ENCODE measurements at regions not wholly inside any gene's neighbourhood (a gene's known extent, or its start where the extent isn't known, plus 50 kb on each side); places are given as distances from the start of the nearest gene placed in this dataset.
A peak's percentile ranks its signal among the peaks of the same experiment; 100 is the strongest.
"Not testable (repeated sequence)": the region's sequence is repeated elsewhere in the genome, so short reads cannot be mapped to it uniquely, and the experiment has no call there.

DNA sequence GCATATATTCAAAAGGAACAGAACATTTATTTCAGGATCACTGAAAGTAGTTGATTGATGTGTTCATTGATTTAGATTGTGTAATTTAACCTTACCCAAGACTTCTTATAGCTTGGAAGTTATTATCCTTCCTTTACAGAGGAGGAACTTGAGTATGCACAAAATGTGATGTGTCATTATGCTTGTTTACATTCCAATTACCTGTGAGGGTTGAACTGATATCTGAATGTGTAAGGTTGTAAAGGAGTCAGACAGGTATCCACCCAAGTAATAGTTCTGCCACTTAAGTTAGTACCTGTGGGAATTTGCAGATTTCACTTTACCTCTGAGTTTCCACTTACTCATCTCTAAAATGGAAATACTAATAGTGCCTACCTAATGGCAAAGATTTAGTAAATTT is 668.2 kb downstream of the DOK5 start:
- H3K4me1 ChIP-seq: peaks cover 0 to 9% (median 0%) of the 10 kb centered on the region in 10 experiments; a peak in 5 of 20 replicates
- H3K9me3 ChIP-seq (replicated peaks in 1 of 11): no peaks in the 10 kb centered on the region
- no peak for TF ChIP-seq Cebpa-rat (IDR thresholded peaks at IDR 0.05)
- no peak overlapping the region for H3K4me3 ChIP-seq
- no peak overlapping the region for H3K9ac ChIP-seq
- H4K20me1 ChIP-seq: no peaks in the 10 kb centered on the region
- no peaks in the 10 kb centered on the region for H3K27me3 ChIP-seq
- H3K36me3 ChIP-seq: no peaks in the 10 kb centered on the region
- no peak overlapping the region for H3K27ac ChIP-seq
- no peak overlapping the region for H3K4me2 ChIP-seq

DNA sequence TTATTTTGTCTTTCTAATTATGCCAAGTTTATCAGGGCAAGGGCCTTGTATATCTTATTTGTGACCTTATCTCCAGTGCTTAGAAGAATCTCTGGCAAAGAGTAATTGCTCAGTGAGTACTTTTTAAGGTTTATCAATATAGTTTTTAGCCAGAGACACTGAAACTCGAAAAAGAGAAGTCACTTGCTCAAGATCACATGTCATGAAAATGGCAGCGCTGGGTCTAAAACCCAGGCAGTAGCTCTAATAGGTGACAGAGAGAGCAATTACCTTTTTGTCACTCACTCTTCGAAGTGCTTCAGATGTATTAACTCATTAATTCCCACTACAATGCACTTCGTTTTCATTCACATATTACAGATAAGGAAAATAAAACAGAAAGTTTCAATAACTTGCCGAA is 667.5 kb downstream of the DOK5 start:
- Histone ChIP-seq H3K4me2 (no peak overlapping the region), H3K4me3 (no peak overlapping the region), H3K4me1 (peaks cover 0 to 9% (median 0%) of the 10 kb centered on the region in 10 experiments; a peak in 5 of 20 replicates), H3K36me3 (no peaks in the 10 kb centered on the region), H4K20me1 (no peaks in the 10 kb centered on the region), H3K27me3 (no peaks in the 10 kb centered on the region), H3K9ac (no peak overlapping the region), H3K9me3 (replicated peaks in 1 of 11) (no peaks in the 10 kb centered on the region), H3K27ac (no peak overlapping the region)
- TF ChIP-seq Cebpa-rat (IDR thresholded peaks at IDR 0.05): no peak

DNA sequence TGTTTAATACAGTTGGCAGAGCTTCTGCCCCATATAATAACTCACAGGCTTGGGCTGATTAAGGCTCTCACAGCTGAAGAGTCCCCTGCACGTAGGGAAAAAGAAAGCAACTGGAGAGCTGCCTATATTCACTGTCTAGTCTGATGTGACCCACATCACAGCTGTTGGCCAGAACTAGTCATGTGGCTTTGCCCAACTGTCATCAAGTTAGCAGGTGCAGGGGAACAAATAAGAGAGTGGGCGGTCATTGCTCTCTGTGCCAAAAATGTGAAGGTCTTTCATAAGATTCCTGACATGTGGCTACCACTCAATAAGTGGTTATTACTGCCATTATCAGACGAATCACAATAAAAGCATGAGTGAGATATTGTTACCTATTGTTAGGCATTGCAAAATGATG is 665.2 kb downstream of the DOK5 start:
- Histone ChIP-seq H3K4me3 (no peak overlapping the region), H3K9ac (no peak overlapping the region), H3K4me1 (peaks cover 0 to 9% (median 0%) of the 10 kb centered on the region in 10 experiments; a peak in 5 of 20 replicates), H3K36me3 (no peaks in the 10 kb centered on the region), H3K27me3 (no peaks in the 10 kb centered on the region), H3K27ac (0 out of 22 replicates have a peak overlapping the region, but pooled peaks of 1 of the 11 experiments have one; percentile 29), H4K20me1 (no peaks in the 10 kb centered on the region), H3K4me2 (peak overlapping the region in 5 of 11 experiments; percentile 4 to 37 (median 24); a peak in 6 of 22 replicates), H3K9me3 (replicated peaks in 1 of 11) (no peaks in the 10 kb centered on the region)
- TF ChIP-seq Cebpa-rat (IDR thresholded peaks at IDR 0.05): no peak

DNA sequence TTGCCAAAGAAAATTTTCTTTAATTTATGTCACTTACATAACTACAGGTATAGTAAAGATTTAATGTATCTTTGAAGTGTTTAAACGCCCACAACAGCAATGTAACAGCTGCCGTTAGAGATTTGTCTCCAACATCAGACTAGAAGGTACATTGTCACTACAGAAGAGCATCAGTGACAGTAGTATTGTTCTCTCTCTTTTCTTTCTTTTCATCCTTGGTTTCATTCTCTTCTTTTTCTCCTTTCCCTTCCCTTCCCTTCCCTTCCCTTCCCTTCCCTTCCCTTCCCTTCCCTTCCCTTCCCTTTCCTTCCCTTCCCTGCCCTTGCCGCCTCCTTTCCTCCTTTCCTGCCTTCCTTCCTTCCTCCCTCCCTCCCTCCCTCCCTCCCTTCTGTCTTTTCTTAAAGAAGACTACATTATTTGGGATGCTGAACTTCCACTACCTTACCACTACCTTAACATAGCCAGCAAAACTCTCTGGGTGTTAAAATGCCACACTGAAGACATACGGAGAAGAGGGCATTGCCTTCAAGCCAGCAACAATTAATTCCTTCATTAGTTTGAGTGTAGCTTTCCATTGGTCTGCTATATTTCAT is 663.9 kb downstream of the DOK5 start:
- H3K4me2 ChIP-seq: no peak overlapping the region
- H3K9ac ChIP-seq: no peak overlapping the region
- no peaks in the 10 kb centered on the region for H3K9me3 ChIP-seq (replicated peaks in 1 of 11)
- H3K36me3 ChIP-seq: no peaks in the 10 kb centered on the region
- TF ChIP-seq Cebpa-rat (IDR thresholded peaks at IDR 0.05): no peak
- H3K4me3 ChIP-seq: no peak overlapping the region
- peaks cover 0 to 9% (median 0%) of the 10 kb centered on the region in 10 experiments; a peak in 5 of 20 replicates for H3K4me1 ChIP-seq
- no peaks in the 10 kb centered on the region for H3K27me3 ChIP-seq
- no peaks in the 10 kb centered on the region for H4K20me1 ChIP-seq
- no peak overlapping the region for H3K27ac ChIP-seq

DNA sequence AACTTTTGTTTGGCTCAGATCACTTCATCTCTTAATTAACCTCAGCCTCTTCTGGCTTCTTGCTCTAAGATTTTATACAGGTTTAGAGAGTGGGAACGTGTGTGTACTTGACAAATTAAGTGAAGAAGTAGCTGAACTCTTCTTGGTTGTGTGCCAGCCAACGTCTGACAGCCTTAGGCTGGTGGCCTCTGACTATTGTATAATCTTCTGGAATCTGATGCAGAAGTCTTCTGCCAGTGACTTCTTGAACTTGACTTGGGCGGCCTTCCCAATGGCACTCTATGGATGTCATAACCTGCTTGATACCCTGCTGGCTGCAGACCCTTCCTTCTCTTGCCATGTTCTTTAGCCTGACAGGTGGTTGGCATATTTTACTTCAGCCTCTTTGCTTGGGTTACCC is 660.5 kb downstream of the DOK5 start:
- no peak overlapping the region for H3K4me3 ChIP-seq
- no peak for TF ChIP-seq Cebpa-rat (IDR thresholded peaks at IDR 0.05)
- H3K4me2 ChIP-seq: no peak overlapping the region
- no peak overlapping the region for H3K27ac ChIP-seq
- H3K9me3 ChIP-seq (replicated peaks in 1 of 11): no peaks in the 10 kb centered on the region
- peaks cover 0 to 8% (median 0%) of the 10 kb centered on the region in 10 experiments; a peak in 5 of 20 replicates for H3K4me1 ChIP-seq
- no peaks in the 10 kb centered on the region for H4K20me1 ChIP-seq
- H3K9ac ChIP-seq: no peak overlapping the region
- H3K27me3 ChIP-seq: no peaks in the 10 kb centered on the region
- no peaks in the 10 kb centered on the region for H3K36me3 ChIP-seq

DNA sequence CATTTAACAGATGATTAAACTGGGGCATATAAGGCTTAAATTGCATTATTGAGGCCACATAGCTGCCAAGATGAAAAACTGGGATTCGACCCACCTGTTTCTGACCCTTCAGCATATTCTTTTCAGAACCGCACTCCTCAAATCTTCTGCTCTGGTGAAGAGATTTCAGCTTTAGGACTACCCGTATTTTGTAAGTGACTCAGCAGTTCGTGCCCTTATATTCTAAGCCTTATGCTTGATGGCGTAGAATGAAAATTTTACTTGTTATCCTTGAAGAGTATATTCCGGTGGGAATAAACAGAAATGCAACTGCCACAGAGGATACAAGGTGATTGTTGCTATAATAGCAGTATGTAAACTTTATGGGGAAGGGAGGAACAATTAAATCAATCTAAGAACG is 657.1 kb downstream of the DOK5 start:
- no peak for TF ChIP-seq Cebpa-rat (IDR thresholded peaks at IDR 0.05)
- Histone ChIP-seq H3K4me1 (no peaks in the 10 kb centered on the region), H3K4me3 (no peak overlapping the region), H3K36me3 (no peaks in the 10 kb centered on the region), H3K9ac (no peak overlapping the region), H3K4me2 (no peak overlapping the region), H3K9me3 (replicated peaks in 1 of 11) (no peaks in the 10 kb centered on the region), H3K27ac (no peak overlapping the region), H4K20me1 (no peaks in the 10 kb centered on the region), H3K27me3 (no peaks in the 10 kb centered on the region)

DNA sequence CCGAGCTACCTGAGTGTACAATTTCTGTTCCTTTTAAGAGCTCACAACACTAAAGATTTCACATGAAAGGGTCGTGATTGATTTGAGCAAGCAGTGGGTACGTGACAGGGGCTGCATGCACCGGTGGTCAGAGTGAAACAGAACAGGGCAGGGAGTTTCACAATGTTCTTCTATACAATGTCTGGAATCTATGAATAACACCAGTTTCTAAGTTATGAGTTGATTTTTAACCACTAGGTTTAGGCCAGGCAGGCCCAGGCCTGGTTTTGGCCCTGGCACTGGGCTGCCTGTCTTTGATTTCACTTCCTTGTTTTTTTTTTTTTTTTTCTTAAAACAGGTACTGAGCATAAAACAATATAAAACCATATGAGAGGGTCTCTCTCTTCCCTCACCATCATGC is 642.2 kb downstream of the DOK5 start:
- not testable (repeated sequence) for H3K27me3 ChIP-seq; H3K4me3 ChIP-seq; H3K27ac ChIP-seq; H3K9ac ChIP-seq; H4K20me1 ChIP-seq; H3K36me3 ChIP-seq; H3K9me3 ChIP-seq (replicated peaks in 1 of 11); H3K4me2 ChIP-seq; H3K4me1 ChIP-seq

DNA sequence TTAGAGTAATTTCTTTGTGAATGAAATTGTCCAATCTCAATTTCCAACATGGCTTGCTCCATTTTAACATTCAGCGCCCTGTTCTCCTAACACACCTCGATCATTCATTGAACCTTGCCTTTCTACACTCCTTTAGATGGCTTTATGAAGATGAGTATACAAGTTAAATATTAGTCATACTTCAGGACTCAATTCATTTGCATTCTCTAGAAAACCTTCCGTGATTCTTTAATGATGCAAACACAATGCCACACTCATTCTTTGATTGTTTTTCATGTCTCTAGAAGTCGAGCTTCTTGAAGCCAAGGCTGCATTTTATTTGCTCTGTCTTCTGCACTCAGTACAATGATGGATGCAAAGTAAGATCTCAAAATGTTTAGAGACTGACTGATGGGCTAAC is 641.2 kb downstream of the DOK5 start:
- no peak overlapping the region for H3K9ac ChIP-seq
- H3K4me2 ChIP-seq: no peak overlapping the region
- no peak for TF ChIP-seq Cebpa-rat (IDR thresholded peaks at IDR 0.05)
- H3K9me3 ChIP-seq (replicated peaks in 1 of 11): no peaks in the 10 kb centered on the region; a peak in 2 of 22 replicates
- H3K36me3 ChIP-seq: no peaks in the 10 kb centered on the region
- H3K4me1 ChIP-seq: no peaks in the 10 kb centered on the region
- no peak overlapping the region for H3K27ac ChIP-seq
- H3K4me3 ChIP-seq: no peak overlapping the region
- H3K27me3 ChIP-seq: no peaks in the 10 kb centered on the region
- no peaks in the 10 kb centered on the region for H4K20me1 ChIP-seq

DNA sequence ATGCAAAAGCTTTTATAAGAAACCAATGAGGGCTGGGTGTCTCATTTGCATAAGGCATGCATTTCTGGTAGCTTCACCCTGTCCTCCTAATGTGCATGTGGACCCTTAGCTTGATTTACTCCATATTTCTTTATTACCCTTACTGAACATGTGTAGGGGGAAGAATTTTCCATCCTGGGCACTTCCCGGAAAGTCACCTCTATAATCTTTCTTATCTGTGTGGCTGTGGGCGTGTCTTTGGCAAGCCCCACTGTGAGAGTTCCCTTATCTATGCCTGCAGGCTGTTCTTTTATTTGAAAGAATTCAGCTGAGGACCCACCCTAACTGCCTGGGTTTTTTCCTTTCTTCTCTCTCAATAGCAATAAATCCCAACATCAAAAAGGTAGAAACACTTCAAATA is 627.8 kb downstream of the DOK5 start:
- Histone ChIP-seq H3K4me2 (no peak overlapping the region), H3K27ac (no peak overlapping the region), H3K9ac (no peak overlapping the region), H3K27me3 (no peaks in the 10 kb centered on the region), H3K4me1 (no peaks in the 10 kb centered on the region), H4K20me1 (no peaks in the 10 kb centered on the region), H3K4me3 (no peak overlapping the region), H3K9me3 (replicated peaks in 1 of 11) (no peaks in the 10 kb centered on the region), H3K36me3 (no peaks in the 10 kb centered on the region)
- TF ChIP-seq Cebpa-rat (IDR thresholded peaks at IDR 0.05): no peak

DNA sequence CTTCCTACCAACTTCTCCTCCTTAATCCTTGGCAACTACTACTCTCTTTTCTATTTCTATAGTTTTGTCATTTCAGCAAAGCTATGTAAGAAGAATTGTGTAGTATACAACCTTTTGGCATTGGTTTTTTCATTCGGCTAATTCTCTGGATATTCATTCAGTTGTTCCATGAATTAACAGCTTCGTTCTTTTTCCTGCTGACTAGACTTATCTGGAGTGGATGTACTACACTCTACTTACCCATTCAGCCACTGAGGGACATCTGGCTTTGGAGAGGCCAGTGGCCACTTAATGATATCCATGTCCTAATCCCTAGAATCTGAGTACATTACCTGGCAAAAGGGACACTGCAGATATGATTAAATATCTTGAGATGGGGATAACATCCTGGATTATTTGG is 623.9 kb downstream of the DOK5 start:
- Histone ChIP-seq H3K36me3 (no peaks in the 10 kb centered on the region), H3K9me3 (replicated peaks in 1 of 11) (no peaks in the 10 kb centered on the region), H3K27me3 (no peaks in the 10 kb centered on the region), H3K27ac (no peak overlapping the region), H3K4me2 (no peak overlapping the region), H4K20me1 (no peaks in the 10 kb centered on the region), H3K9ac (no peak overlapping the region), H3K4me3 (no peak overlapping the region), H3K4me1 (no peaks in the 10 kb centered on the region)
- no peak for TF ChIP-seq Cebpa-rat (IDR thresholded peaks at IDR 0.05)

Data from BLaER1 treated with 17β-estradiol and CSF1 and Interleukin-3, amounts not matched to agents 10 nM and 100 nM (cell line).